ENCODE measurements at regions not wholly inside any gene's neighbourhood (a gene's known extent, or its start where the extent isn't known, plus 50 kb on each side); places are given as distances from the start of the nearest gene placed in this dataset.
"Not testable (repeated sequence)": the region's sequence is repeated elsewhere in the genome, so short reads cannot be mapped to it uniquely, and the experiment has no call there.

DNA sequence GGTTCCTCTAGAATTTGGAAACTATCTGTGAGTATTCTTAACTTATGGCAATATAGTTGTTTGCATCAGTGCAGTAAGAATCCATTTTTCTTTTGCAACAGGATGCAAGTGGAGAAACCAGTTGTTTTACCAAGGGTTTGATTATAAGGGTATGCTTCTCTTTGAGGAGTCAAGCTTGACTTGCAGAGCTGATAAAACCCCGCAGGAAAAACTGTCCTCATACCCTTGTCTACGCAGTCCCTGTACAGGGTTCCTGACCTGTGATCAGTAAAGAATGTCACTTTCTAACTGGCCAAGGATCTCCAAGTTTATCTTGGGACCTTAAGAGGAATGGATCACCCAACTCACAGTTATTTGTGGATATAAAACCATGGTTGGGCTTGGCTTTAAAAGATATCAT, 161.1 kb upstream of the OLIG3 start:
- no peak for DNase-seq

DNA sequence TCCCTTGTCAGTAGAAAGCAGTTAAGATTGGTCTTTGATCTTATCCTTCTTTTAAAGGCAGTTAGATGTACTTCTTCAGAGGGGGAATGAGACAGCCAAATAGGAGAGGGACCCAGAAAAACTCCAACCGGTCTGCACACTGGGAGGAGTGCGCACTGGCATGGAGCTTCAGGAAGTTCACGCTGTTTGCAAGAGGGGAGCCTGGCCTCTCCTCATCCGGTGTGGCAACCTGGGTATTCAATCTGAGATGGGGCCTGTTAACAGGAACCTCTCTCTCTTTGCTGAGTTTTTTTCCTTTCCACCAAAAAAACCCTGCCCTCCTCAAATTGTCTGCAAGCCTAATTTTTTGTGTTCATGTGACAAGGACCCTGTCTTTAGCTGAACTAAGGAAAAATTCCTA, 162.5 kb upstream of the OLIG3 start:
- no peak for DNase-seq

DNA sequence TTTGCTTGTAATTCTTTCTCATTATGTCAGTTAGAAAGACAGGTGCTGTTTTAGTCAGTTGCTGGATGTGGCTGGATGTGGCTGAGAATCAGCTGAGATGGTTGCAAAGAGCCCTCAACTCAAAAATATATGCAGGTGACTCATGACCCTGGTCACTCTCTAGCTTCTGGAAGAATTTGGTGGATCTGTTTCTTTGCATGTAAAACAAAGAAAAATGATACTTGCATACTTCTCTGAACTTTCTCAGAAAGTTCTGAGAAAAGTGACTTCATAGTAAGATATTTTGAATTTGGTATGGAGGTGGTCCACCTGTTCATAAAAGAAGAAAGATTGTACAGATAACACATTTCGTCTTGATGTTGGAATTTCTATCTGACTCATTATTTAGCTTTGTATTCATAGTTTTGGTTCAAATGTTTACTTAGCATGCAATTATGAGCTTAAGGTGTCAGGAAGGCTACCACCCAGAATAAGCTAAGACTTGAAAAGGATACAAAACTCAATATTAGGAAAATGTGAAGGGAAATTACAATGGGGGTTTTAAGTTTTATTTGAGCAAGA, 163.2 kb upstream of the OLIG3 start:
- no peak for DNase-seq

DNA sequence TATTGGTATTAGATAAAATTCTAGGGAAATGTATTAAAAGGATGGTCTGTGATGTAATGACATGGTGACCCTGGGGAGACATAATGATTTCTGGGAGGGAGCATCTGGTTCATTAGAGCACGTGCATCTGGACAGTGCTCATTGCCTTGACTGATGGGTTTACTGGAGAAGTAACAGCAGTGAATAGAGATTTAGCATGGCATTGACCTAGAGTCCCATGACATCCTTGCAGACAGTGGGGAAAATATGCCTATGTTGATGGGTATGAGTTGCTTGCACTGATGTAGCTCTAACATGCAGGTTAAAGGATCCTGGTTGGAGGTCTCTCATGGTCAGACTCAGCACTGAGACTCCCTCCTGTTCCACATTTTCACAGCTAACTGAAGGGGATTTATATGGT, 164.1 kb upstream of the OLIG3 start:
- DNase-seq: no peak

DNA sequence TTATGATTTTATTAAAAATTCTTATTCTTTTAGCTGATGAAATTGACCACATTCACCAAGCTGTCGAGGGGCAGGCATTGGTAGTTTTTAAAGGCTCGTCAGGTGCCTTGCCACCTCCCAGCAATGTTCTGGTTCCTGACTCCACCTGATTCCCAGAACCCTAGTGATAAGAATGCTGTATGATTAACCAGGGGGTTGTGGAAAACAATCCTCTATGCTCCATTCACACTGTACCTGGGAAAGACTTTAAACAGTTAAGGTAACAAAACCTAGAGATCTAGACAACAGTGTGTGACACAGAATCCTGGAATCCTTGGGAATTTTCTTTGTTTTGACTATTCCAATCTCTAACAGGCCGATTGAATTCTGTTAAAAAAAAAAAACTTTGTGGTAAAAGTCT, 165.7 kb upstream of the OLIG3 start:
- DNase-seq: no peak

DNA sequence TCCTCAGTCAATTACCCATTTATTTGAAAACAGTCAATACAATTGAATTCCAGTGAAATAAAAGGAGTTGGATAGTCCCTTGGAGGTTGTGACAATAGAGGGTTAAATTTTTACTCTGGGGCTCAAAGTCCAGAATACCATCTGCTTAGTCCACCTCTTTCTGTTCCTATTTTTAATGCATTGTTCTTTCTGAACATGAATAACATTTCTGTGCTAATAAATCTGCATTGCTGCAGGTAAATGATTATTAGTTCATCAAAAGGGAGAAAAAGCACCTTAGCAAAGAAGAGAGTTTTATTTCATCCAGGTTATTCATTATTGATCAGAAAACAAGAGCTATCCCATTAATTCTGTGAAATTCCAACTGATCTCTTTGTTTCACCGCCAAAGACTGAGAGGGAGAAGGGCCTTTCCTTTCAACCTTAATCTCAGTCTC, 166.1 kb upstream of the OLIG3 start:
- no peak for DNase-seq

DNA sequence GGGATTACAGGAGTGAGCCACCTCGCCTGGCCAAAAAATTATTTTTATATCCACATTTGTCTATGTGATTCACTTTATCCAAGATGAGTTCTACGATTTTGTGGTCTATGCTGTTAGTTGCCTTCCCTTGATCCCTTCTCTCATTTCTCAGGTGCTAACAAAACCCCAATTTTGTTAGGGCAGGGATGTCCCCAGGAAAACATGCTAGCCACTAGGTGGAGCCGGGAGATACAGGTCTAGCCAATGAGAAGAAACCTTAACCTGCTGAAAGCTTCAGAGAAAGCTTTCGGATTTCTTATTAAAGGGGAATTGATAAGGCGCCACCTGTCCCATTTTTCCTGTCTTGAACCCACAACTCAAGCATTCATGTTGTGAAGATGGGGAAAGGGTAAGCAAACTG, 167.4 kb upstream of the OLIG3 start:
- no peak for DNase-seq

DNA sequence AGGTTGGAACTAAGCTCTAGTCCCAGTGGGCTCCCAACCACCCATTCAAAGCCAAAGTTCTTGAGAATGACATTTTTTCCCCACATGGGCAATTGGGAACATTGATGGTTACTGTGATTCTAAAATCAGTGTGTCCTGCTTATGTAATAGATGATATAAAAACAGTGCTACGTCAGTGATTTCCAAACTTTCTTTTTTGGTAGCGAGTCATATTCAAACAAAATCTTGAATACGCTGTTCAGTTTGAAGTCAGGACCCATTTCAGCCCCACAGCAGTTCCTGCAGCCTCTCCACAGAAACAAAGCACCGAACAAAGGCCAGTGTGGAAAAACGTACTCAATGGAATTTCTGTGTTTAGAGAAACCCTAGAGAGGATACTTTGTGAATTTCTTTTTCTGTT, 170.0 kb upstream of the OLIG3 start:
- no peak for DNase-seq

DNA sequence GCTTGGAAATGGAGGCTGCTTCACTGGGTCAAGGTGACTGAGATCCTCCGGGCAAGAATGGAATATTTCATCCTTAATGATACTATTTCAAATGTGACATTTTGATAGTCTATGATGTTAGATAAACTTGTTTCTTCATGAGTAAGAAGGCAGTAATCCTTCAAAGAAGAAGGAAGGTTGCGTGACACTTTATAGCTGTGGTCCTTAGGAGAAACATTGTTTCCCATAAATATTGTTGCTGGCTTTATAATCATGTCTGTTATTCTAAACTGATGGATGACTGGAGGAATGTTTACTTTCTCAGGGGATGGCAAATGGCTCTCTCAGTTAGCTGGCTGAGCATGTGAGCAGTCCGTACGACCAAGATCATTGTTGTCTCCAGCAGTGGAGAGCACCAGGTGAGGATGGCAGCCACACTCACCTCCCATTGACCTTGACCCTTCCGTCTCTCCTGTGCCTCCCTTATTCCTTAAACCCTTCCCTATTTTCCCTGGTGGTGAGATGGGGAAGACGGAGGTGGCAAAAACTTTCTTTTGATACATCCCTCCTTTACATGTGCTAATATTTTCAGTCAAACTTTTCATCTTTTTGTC, 171.2 kb upstream of the OLIG3 start:
- no peak for DNase-seq

DNA sequence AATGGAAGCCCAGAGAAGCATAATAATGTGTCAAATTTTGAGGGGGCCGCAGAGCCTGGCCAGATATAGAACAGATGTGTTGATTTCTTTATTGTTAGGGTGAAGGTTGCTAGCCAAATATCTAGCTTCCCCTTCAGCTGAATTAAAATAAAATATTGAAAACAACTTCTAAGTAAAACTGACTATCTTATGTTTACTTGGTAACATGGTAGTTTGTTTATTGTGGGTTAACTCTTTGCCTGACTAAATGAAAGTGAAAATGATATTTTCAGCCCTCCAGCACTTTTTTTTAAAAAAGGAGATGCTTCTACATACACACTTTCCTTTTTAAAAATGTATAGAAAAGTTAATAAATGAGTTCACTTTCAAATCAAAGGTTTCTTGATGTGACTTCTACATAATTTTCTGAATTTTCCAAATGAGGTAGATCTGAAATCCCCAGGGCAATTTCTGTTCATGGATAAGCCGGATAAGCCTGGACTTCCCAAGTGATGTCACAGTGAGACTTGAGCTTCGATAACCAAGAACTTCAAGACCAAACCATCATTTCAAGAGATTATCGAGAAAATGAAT, 172.1 kb upstream of the OLIG3 start:
- no peak for DNase-seq

DNA sequence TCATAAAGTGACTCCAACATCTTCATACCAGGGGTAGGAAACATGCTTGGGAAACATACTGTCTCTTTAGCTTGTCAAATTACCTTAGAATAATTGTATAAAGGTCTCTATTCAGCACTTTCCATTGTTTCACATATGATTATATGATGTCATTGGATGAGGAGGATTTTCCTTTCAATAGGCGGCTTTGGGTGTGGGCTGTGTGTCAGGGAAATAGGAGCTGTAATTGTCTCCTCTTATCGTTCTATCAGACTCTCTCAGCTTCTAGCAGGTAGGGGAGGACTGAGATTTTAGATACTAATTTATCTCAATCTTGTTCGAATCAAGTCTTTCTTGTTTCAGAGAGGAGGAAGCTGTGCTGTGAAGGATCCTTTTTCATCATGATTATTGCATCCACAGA, 179.4 kb upstream of the OLIG3 start:
- no peak for DNase-seq

DNA sequence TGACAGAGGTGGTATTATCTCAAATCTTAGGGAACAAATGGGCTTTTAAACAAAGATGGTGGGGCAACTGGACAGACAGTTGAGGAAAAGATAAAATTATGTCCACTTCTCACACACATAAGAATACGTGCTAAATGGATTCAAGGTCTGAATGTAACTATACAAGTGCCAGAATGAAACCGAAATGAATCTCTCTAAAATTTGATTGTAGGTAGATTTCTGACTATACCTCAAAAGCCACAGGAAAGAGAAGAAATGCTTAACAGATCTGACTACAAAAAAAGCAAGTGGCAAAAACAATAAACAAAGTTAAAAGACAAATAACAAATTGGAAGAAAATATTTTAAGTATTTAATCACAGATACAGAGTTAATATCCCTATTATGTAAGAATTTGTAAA, 182.7 kb upstream of the OLIG3 start:
- DNase-seq: no peak

DNA sequence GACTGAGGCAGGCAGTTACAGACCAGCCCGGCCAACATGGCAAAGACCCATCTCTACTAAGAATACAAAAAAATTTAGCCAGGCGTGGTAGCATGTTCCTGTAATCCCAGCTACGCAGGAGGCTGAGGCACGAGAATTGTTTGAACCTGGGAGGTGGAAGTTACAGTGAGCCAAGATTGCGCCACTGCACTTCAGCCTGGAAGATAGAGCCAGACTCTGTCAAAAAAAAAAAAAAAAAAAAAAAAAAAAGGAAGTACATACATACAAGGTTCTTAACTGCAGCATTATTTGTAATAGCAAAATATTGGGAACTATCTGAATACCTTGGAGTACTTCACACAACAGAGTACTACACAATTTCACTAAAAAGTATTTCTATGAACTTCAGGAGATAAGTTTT, 183.5 kb upstream of the OLIG3 start:
- DNase-seq: no peak

DNA sequence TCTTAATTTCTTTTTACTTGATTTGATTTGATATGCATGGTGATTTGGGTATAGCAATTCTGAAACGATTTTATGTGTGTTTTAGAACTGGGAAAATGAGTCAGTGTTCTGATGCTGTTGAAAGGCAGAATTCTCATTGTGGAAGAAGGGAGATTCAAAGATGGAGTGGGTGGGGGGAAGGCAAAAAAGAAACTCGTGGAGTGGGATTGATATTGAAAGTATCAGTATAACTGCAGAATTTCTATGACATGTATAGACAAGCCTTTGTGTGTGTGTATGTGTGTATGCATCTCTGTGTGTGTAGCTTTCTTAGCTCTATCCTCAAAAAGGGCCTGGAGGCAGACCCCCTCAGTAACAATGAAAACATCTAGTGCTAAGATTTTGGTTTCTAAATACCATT, 184.3 kb upstream of the OLIG3 start:
- no peak for DNase-seq

DNA sequence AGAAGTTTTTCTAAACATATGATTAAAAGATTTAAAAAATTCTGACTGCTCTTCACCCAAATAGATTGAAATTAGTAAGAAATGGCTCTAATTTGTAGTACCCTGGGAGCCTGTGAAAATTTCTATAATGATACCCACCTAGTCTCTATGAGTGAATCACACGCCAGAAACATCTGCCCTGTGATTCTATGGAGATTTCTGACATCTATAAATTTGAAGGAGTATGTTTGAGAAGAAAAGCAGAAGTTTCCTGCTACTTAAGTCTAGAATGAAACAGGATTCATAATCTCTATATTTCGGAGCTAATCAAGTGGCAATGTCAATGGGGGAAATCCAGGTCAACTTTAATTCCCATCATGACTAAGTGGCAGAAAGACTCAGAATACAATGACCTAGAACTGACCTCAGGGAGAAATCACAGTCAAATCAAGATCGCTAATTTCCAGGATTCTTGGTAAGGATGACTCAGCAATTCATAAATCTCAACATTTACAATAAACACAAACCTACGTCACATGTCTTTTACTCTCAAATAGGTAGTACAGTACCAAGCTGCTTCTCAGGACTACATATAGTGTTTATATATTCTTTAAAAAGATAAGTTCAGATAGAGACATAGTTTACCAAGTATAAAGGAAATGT, 186.2 kb upstream of the TNFAIP3 start:
- no peak for DNase-seq

DNA sequence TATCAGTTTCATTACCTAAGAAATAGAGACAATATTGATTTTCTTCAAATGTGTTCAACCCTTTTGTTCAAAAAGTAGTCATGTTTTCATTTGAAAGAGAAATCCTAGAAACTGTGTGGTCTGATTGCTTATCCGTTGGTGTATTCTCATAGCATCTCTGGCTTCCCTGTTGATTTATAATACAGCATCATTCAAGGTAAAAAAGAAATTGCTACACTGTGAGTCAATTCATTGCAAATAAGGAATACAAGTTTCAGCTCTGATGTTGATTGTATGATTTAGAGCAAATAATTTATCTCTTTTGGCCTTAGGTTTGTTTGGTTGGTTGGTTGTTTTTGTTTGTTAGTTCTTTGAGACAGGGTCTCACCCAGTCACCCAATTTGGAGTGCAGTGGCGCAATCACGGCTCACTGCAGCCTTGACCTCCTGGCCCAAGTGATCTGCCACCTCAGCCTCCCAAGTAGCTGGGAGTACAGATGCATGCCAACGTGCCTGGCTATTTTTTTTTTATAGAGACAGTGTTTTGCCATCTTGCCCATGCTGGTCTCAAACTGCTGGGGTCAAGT, 185.5 kb upstream of the TNFAIP3 start:
- no peak for DNase-seq

DNA sequence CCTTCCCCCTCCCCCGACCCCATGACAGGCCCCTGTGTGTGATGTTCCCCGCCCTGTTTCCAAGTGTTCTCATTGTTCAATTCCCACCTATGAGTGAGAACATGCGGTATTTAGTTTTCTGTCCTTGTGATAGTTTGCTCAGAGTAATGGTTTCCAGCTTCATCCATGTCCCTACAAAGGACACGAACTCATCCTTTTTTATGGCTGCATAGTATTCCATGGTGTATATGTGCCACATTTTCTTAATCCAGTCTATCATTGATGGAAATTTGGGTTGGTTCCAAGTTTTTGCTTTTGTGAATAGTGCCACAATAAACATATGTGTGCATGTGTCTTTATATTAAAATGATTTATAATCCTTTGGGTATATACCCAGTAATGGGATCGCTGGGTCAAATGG, 184.4 kb upstream of the TNFAIP3 start:
- DNase-seq: not testable (repeated sequence)

DNA sequence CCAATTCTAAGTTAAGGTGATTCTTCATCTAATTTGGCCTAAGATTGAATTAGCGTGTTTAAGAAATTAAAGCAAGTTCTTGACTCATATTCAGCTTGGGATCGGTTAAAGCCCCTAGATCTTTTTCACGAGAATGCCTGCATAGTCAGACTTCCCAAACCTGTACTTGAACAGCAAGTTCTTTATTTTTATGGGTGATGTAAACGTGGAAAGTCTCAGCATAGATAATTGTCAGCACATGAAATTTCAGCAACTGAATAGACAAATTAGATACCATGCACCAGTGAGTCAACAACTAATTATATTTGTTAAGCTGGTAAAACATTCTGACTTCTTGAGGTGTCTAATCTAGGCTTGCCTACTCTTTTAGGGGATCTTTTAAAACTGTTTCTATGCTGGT, 183.1 kb upstream of the TNFAIP3 start:
- no peak for DNase-seq

DNA sequence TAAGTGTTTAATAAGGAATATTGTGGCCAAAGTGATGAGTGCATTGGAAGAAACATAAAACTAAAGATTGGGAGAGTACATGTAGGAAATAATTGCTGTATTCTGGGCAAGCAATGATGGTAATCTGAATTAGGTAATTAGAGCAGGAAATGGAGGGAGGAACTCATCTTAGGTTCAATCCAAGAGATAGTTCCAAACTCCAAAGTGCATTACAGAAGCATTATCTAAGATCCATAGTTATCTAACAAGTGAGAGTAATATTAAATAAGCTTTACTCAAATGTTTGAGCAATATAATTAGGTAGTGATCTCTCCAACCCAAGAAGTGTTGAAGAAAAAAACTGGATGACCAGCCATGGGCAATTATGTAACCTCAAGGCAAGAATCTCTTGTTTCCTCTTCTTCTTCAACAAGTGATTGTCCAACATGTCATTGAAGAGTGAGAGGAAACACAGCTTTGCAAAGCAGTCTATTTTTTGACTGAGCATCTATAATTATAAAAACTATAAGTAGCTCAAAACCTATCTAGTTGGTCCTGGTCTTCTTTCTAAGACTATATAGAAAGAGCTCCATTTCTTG, 181.2 kb upstream of the TNFAIP3 start:
- DNase-seq: no peak

DNA sequence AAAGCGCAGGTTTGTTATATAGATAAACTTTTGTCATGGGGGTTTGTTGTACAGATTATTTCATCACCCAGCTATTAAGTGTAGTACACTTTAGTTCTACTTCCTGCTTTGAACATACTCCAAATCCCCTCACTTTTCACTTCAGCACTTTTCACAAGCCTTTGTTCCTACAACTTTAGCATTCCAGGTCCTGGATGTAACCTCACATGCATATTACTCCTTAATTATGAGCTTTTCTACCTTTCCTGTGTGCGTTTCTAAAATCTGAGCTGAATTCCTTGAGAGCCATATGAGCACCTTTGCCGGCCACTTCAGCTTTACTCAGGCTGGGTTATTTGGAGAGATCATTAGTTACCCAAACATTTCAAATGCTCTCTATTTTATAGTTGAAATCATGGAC, 179.2 kb upstream of the TNFAIP3 start:
- no peak for DNase-seq

DNA sequence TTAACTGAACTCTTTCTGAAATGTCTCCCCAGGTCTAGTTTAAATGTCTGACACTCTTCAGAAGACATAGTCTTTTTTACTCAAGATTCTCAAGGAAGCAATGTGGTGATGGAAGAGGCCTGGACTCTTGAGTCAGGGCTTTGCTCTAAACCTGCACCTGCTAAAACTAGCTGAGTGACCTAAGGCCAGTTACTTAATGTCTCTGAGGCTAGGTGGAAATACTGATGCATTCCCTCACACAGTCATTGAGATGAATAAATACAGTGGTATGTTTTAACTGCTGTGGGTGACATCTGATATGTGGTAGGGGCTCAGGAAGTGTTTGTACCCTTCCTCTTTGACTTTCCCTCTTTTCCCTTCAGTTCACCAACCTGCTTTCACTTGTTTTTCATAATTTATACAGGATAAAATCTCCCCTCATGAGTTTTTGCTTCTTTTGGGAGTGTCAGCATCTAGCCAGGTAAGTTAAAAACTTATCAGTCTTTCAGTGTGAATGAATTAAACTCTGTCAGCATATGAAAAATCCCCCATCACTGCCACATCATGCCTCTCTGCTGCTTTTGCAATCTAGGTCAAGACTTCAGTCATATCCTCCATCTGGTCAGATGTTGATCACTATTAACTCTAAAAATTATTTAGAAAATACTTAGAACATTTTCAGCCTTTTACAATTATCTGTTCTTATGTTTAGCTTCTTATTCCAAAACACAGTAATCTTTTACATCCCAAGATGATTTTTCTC, 178.7 kb upstream of the TNFAIP3 start:
- DNase-seq: no peak

DNA sequence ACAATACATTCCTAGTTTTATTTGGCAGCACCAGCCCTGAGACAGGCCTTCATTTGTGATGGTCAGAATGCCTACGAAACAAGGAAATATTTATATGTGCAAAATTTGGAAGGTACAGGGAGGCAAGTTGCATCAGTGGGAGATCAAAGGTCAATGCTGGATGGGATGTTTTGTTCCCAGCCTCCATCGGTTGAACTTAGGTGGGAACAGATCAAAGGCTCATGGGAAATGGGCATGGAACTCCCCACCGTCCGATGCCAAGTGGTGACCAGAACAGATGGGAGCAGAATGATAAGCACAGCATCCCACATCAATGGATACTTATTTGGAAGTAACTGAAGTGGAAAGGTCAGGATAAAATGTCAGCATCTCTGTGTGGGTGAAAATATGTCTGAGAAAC, 177.7 kb upstream of the TNFAIP3 start:
- DNase-seq: no peak

DNA sequence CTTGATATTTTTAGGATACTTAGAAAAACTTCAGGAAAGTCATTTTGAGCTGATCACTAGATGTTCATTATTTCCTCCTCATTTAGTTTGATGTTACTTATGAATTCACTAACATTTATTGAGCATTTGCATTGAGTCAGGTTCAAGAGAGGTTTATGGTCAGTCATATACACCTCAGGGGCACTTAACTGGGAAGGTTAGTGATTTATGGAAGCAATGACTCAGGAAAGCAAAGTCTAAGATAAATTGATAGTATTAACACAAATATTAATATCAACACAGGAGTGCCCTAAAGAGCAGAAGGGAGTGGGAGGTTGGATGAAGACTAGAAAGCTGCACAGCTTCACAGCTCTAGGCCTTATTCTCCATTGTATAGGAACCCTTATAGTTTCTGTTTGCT, 177.0 kb upstream of the TNFAIP3 start:
- no peak for DNase-seq

Measured in skin of body (tissue), 1 donor.